AG09309 (cell line): ENCODE measurements at regions not wholly inside any gene's neighbourhood (a gene's known extent, or its start where the extent isn't known, plus 50 kb on each side); places are given as distances from the start of the nearest gene placed in this dataset.
"Not testable (repeated sequence)": the region's sequence is repeated elsewhere in the genome, so short reads cannot be mapped to it uniquely, and the experiment has no call there.

Experiments used
- DNase-seq: peaks from one replicate; pipeline ENCODE4 v3.0.0-alpha.2; 2010; ENCODE audit warnings: low read depth
- H3K4me3 ChIP-seq: 2 replicates; pipeline ENCODE4 v1.5.1; 2011; ENCODE audit warnings: mild to moderate bottlenecking, low read depth, low read length, moderate library complexity; ENCODE audit not compliant: control insufficient read depth
- CTCF ChIP-seq: IDR thresholded peaks from 2 replicates; pipeline ENCODE4 v1.5.1; 2011; ENCODE audit warnings: mild to moderate bottlenecking, low read depth, low read length, inconsistent platforms; ENCODE audit not compliant: insufficient read depth, control insufficient read depth; ENCODE audit errors: missing control alignments

- no peak for DNase-seq
- TF ChIP-seq CTCF, result no peak
- no peak overlapping the region for H3K4me3 ChIP-seq
These were observed 458.3 kb upstream of the FANCL start for GRCh38 chr2:58699411-58699810.

DNA sequence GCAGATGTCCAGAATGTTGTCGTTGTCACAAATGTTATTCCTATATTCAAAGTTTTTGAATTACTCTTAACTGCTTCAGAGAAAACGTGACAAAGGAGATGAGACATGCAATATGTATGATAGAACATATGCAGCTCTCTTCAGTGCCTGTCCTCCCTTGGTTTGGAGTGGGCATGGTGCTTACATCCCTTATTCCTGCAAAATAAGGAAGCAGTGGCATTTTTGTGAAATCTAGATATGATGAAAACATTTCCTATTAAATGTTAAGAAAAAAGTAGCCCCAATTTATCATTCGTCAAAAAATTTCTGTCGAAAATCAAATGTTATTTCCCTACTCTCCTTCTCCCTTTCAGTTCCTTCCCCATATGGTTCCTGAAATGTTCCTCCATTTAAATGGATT is 457.5 kb upstream of the FANCL start:
- H3K4me3 ChIP-seq, result no peak overlapping the region
- no peak for DNase-seq
- no peak for TF ChIP-seq CTCF

GRCh38 chr2:58694114-58694513 is 453.0 kb upstream of the FANCL start:
- not testable (repeated sequence) for DNase-seq, H3K4me3 ChIP-seq

DNA sequence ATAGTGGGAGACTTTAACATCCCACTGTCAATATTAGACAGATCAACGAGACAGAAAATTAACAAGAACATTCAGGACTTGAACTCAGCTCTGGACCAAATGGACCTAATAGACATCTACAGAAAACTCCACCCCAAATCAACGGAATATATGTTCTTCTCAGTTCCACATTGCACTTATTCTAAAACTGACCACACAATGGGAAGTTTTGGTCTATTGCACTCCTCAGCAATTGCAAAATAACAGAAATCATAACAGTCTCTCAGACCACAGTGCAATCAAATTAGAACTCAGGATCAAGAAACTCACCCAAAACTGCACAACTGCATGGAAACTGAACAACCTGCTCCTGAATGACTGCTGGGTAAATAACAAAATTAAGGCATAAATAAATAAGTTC is 449.9 kb upstream of the FANCL start:
- not testable (repeated sequence) for H3K4me3 ChIP-seq, DNase-seq

GRCh38 chr2:58688813-58689212 is 447.7 kb upstream of the FANCL start:
- no peak for DNase-seq
- no peak for TF ChIP-seq CTCF
- no peak overlapping the region for H3K4me3 ChIP-seq

DNA sequence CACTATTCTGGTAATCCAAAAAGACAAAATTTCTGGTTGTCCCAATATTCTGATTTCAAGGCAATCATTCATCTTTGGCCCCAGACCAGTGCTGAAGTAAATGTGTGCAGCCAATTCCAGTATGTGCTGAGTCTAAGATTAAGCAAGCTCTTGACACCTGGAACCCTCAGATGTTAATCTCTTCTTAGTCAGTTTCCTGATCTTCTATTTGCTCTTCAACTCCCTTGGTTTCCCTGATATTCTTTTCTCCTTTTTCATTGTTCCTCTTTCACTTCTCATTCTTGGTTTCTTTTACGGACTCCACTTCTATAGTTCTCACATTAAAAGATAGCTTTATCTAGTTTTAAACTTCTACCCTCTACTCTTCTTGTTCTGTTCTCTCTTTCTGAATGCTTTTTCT is 445.7 kb upstream of the FANCL start:
- no peak for TF ChIP-seq CTCF
- no peak for DNase-seq
- no peak overlapping the region for H3K4me3 ChIP-seq

- DNase-seq, result no peak
- TF ChIP-seq CTCF, result no peak
- H3K4me3 ChIP-seq, result no peak overlapping the region
These were observed 439.7 kb upstream of the FANCL start for GRCh38 chr2:58680755-58681310.

DNA sequence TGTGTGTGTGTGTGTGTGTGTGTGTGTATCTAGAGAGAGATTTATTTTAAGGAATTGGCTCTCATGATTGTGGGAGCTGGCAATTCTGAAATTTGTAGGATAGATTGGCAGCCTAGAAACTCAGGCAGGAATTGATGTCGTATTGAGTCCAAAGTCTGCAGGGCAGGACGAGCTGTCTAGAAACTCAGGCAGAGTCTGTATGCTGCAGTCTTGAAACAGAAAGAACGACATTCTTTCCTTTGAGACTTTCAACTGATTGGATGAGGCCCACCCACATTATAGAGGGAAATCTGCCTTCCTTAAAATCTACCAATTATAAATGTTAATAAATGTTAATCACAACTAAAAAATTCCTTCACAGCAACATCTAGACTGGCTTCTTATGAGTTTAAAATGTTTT is 436.6 kb upstream of the FANCL start:
- no peak overlapping the region for H3K4me3 ChIP-seq
- no peak for TF ChIP-seq CTCF
- no peak for DNase-seq
